VCaP (cell line): ENCODE measurements at regions not wholly inside any gene's neighbourhood (a gene's known extent, or its start where the extent isn't known, plus 50 kb on each side); places are given as distances from the start of the nearest gene placed in this dataset.

Source experiments
- H3K27ac ChIP-seq: fragments of 450-650 bp; 2 replicates; pipeline ENCODE4 v1.5.1; 2017
- CTCF ChIP-seq: fragments of 450-650 bp; conservative IDR thresholded peaks from 2 replicates; pipeline ENCODE4 v1.5.1; 2017; ENCODE audit warnings: mild to moderate bottlenecking, moderate library complexity

- no peak for TF ChIP-seq CTCF
- H3K27ac ChIP-seq = no peak overlapping the region
These were observed 274.4 kb upstream of the IRX1 start for GRCh38 chr5:3321119-3321760.

GRCh38 chr5:3320317-3320875 lies 275.2 kb upstream of the IRX1 start:
- TF ChIP-seq CTCF = no peak
- no peak overlapping the region for H3K27ac ChIP-seq

GRCh38 chr5:3317051-3317795 lies 278.4 kb upstream of the IRX1 start:
- H3K27ac ChIP-seq = peak overlapping the region; percentile 49
- TF ChIP-seq CTCF = no peak

GRCh38 chr5:3313569-3313968 lies 282.1 kb upstream of the IRX1 start:
- H3K27ac ChIP-seq = no peak overlapping the region
- TF ChIP-seq CTCF = no peak

GRCh38 chr5:3312299-3312698 lies 283.3 kb upstream of the IRX1 start:
- no peak overlapping the region for H3K27ac ChIP-seq
- no peak for TF ChIP-seq CTCF

- TF ChIP-seq CTCF = no peak
- H3K27ac ChIP-seq = no peak overlapping the region
These were observed 284.2 kb upstream of the IRX1 start for GRCh38 chr5:3311433-3311832.

- no peak for TF ChIP-seq CTCF
- H3K27ac ChIP-seq = no peak overlapping the region
These were observed 284.9 kb upstream of the IRX1 start for GRCh38 chr5:3310541-3311261.
